Fibroblast of lung (primary cell): ENCODE measurements at regions not wholly inside any gene's neighbourhood (a gene's known extent, or its start where the extent isn't known, plus 50 kb on each side); places are given as distances from the start of the nearest gene placed in this dataset.

ENCODE experiments used
- CTCF ChIP-seq, 2 donors: IDR thresholded peaks in 1 of 2; conservative IDR thresholded peaks in 1 of 2; 1 replicate in 1 of 2; 2 replicates in 1 of 2; pipeline ENCODE4 v1.5.1; 2011 to 2012; ENCODE audit warnings: low read length in 2 of 2, control low read depth in 1 of 2, inconsistent platforms in 1 of 2, low read depth in 1 of 2, mild to moderate bottlenecking in 1 of 2
- EZH2 ChIP-seq: IDR thresholded peaks from 2 replicates; pipeline ENCODE4 v1.5.1; 2012; ENCODE audit warnings: low read length, control low read depth, mild to moderate bottlenecking; ENCODE audit errors: missing control alignments

DNA sequence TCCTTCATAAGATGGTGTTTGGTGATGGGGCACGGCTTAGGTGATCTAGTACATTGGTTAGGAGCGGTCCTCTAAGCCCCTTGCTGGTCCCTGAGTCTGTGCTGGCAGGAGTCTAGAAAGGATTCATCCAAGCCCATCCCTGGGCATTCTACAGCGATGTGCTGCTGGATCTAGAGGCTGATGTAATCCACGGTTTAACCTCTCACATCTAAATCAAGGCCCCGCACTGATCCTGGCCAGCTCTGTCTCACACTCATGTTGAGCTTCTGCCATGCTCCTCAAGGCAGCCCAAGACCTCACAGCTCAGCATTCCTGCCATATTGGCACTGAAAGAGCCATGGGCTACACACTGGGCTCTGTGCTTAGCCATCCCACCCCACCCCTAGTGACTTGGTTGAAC is 664.8 kb downstream of the STK39 start:
- TF ChIP-seq CTCF (conservative IDR thresholded peaks at IDR 0.05 in 1 of 2, IDR thresholded peaks at IDR 0.05 in 1 of 2; ENCODE audit: low read depth in 1 of 2, low read length in 2 of 2), result no peak
- TF ChIP-seq EZH2, result no peak
